H1 (cell line): ENCODE measurements at regions not wholly inside any gene's neighbourhood (a gene's known extent, or its start where the extent isn't known, plus 50 kb on each side); places are given as distances from the start of the nearest gene placed in this dataset.

Experiments used
- CTCF ChIA-PET: fragments of 300-600 bp; sonication (Branson Sonifier 250); formaldehyde crosslinking; loops from one replicate; lab custom pipeline; 2021; ENCODE audit not compliant: partially characterized antibody; lab: Charles Lee
- POLR2A ChIA-PET: fragments of 300-600 bp; sonication (Branson Sonifier 250); formaldehyde crosslinking; loops from one replicate; lab custom pipeline; 2021; ENCODE audit warnings: inconsistent platforms; ENCODE audit not compliant: partially characterized antibody; lab: Charles Lee
- DNase-seq, 2 experiments: peaks; one replicate each; pipeline versions ENCODE4 v3.0.0 to v3.0.0-alpha.2; 2010 to 2022; ENCODE audit warnings: low spot score in 2 of 2, low read depth in 1 of 2, mixed read lengths in 1 of 2
- FAIRE-seq: peaks from 2 replicates; lab custom pipeline; 2011; peaks lifted over from hg19 to GRCh38; lab: Jason Lieb, UNC
- H2AFZ ChIP-seq: 2 replicates; pipeline ENCODE4 v1.8.1; 2012; ENCODE audit warnings: low read length, inconsistent platforms
- H2AK5ac ChIP-seq: 2 replicates; pipeline ENCODE4 v1.6.1; 2013; ENCODE audit warnings: low read depth, low read length
- H2BK120ac ChIP-seq: replicated peaks from 2 replicates; pipeline ENCODE3; 2013; ENCODE audit warnings: low read depth, low read length, inconsistent platforms
- H2BK12ac ChIP-seq: 2 replicates; pipeline ENCODE4 v1.6.1; 2013; ENCODE audit warnings: low read depth, low read length
- H2BK15ac ChIP-seq: 2 replicates; pipeline ENCODE4 v1.6.1; 2013; ENCODE audit warnings: low read length
- H2BK20ac ChIP-seq: 2 replicates; pipeline ENCODE4 v1.6.1; 2013; ENCODE audit warnings: low read length
- H2BK5ac ChIP-seq: 2 replicates; pipeline ENCODE4 v1.6.1; 2013; ENCODE audit warnings: low read depth, low read length
- H3K14ac ChIP-seq: 2 replicates; pipeline ENCODE4 v1.6.1; 2013; ENCODE audit warnings: inconsistent platforms; ENCODE audit not compliant: insufficient read length
- H3K18ac ChIP-seq: 2 replicates; pipeline ENCODE4 v1.6.1; 2013; ENCODE audit warnings: low read length; ENCODE audit errors: extremely low read depth
- H3K23ac ChIP-seq: 2 replicates; pipeline ENCODE4 v1.6.1; 2013; ENCODE audit warnings: inconsistent platforms; ENCODE audit not compliant: insufficient read length
- H3K23me2 ChIP-seq: 2 replicates; pipeline ENCODE4 v1.6.1; 2013; ENCODE audit warnings: low read depth, low read length
- H3K27ac ChIP-seq: 2 replicates; pipeline ENCODE4 v1.6.1; 2011; ENCODE audit warnings: low read depth, low read length, inconsistent platforms
- H3K27me3 ChIP-seq, 4 experiments: replicated peaks in 1 of 4; 1 replicate in 1 of 4; 2 replicates in 3 of 4; pipeline versions ENCODE4 v1.6.1 to v1.8.1; 2011 to 2013; ENCODE audit warnings: low read length in 3 of 4, mild to moderate bottlenecking in 3 of 4, inconsistent platforms in 2 of 4, mixed read lengths in 2 of 4, moderate library complexity in 1 of 4; ENCODE audit not compliant: control insufficient read depth in 3 of 4, insufficient read depth in 3 of 4; ENCODE audit errors: extremely low read depth in 1 of 4
- H3K36me3 ChIP-seq, 4 experiments: 2 replicates each; pipeline versions ENCODE4 v1.6.1 to v1.8.1; 2011 to 2013; ENCODE audit warnings: mild to moderate bottlenecking in 4 of 4, low read length in 3 of 4, moderate library complexity in 2 of 4, control low read depth in 1 of 4, inconsistent platforms in 1 of 4; ENCODE audit not compliant: insufficient read depth in 4 of 4, control insufficient read depth in 2 of 4
- H3K4ac ChIP-seq: replicated peaks from 2 replicates; pipeline ENCODE3; 2013; ENCODE audit warnings: low read length, low read depth, mixed read lengths, inconsistent platforms; ENCODE audit not compliant: insufficient read length
- H3K4me1 ChIP-seq, 4 experiments: replicated peaks in 1 of 4; 1 replicate in 1 of 4; 2 replicates in 3 of 4; pipeline versions ENCODE4 v1.6.1 to v1.8.1; 2011 to 2013; ENCODE audit warnings: low read length in 3 of 4, inconsistent platforms in 2 of 4, mixed read lengths in 1 of 4; ENCODE audit not compliant: insufficient read depth in 4 of 4, control insufficient read depth in 3 of 4
- H3K4me2 ChIP-seq, 2 experiments: 2 replicates each; pipeline versions ENCODE4 v1.6.1 to v1.8.1; 2011 to 2013; ENCODE audit warnings: low read depth in 2 of 2, low read length in 2 of 2, control low read depth in 1 of 2, inconsistent platforms in 1 of 2, mild to moderate bottlenecking in 1 of 2; ENCODE audit not compliant: insufficient read depth in 1 of 2
- H3K4me3 ChIP-seq, 4 experiments: fragments of 200-600, 300-600 bp in 1 of 4; sonication (generic), shearing (Covaris generic), sonication (Bioruptor Twin) in 1 of 4; 2 replicates each; pipeline versions ENCODE4 v1.5.1 to v1.8.1; 2011 to 2016; ENCODE audit warnings: low read length in 4 of 4, low read depth in 3 of 4, control low read depth in 2 of 4, inconsistent platforms in 2 of 4, mild to moderate bottlenecking in 2 of 4, mixed read lengths in 1 of 4, moderate library complexity in 1 of 4; ENCODE audit not compliant: insufficient read depth in 2 of 4; ENCODE audit errors: extremely low read depth in 1 of 4
- H3K56ac ChIP-seq: replicated peaks from 2 replicates; pipeline ENCODE3; 2013; ENCODE audit warnings: low read depth, mild to moderate bottlenecking, mixed read lengths, low read length, inconsistent platforms; ENCODE audit not compliant: insufficient read length
- H3K79me1 ChIP-seq: 2 replicates; pipeline ENCODE4 v1.6.1; 2013; ENCODE audit warnings: low read depth, low read length, control low read depth
- H3K79me2 ChIP-seq, 2 experiments: 2 replicates each; pipeline versions ENCODE4 v1.6.1 to v1.8.1; 2012 to 2013; ENCODE audit warnings: low read length in 2 of 2, mild to moderate bottlenecking in 2 of 2, inconsistent platforms in 1 of 2; ENCODE audit not compliant: insufficient read depth in 2 of 2, control insufficient read depth in 1 of 2
- H3K9ac ChIP-seq, 4 experiments: replicated peaks in 1 of 4; 1 replicate in 1 of 4; 2 replicates in 3 of 4; pipeline versions ENCODE4 v1.6.1 to v1.8.1; 2011 to 2013; ENCODE audit warnings: low read depth in 3 of 4, low read length in 3 of 4, control low read depth in 2 of 4, mild to moderate bottlenecking in 2 of 4, moderate library complexity in 2 of 4, inconsistent platforms in 1 of 4; ENCODE audit errors: extremely low read depth in 1 of 4
- H3K9me3 ChIP-seq, 2 experiments: 2 replicates each; pipeline versions ENCODE4 v1.6.1 to v1.8.1; 2012 to 2013; ENCODE audit warnings: mild to moderate bottlenecking in 2 of 2, moderate library complexity in 2 of 2, control low read depth in 1 of 2, inconsistent platforms in 1 of 2, low read depth in 1 of 2, low read length in 1 of 2, mixed read lengths in 1 of 2; ENCODE audit not compliant: insufficient read depth in 2 of 2
- H4K20me1 ChIP-seq, 2 experiments: replicated peaks in 1 of 2; 2 replicates each; pipeline versions ENCODE3 to v1.8.1; 2011 to 2013; ENCODE audit warnings: inconsistent platforms in 2 of 2, low read length in 2 of 2, mild to moderate bottlenecking in 1 of 2; ENCODE audit not compliant: insufficient read depth in 2 of 2, control insufficient read depth in 1 of 2
- H4K5ac ChIP-seq: 2 replicates; pipeline ENCODE4 v1.6.1; 2013; ENCODE audit warnings: low read length, low read depth, mixed read lengths, inconsistent platforms; ENCODE audit not compliant: insufficient read length
- H4K8ac ChIP-seq: 2 replicates; pipeline ENCODE4 v1.8.0; 2013; ENCODE audit warnings: mild to moderate bottlenecking, moderate library complexity, low read length, inconsistent platforms; ENCODE audit not compliant: insufficient read depth; ENCODE audit errors: extremely low read depth
- H4K91ac ChIP-seq: replicated peaks from 2 replicates; pipeline ENCODE3; 2013; ENCODE audit warnings: low read length, mixed read lengths, inconsistent platforms; ENCODE audit not compliant: insufficient read length
- BCL11A ChIP-seq, 2 experiments: IDR thresholded peaks; one replicate each; pipeline ENCODE4 v1.6.1; 2011; ENCODE audit warnings: low read depth in 2 of 2, low read length in 2 of 2, mild to moderate bottlenecking in 2 of 2
- CHD2 ChIP-seq: IDR thresholded peaks from 2 replicates; pipeline ENCODE4 v1.6.1; 2012; ENCODE audit warnings: low read length, improper control_type of control experiment
- CTBP2 ChIP-seq: IDR thresholded peaks from 2 replicates; pipeline ENCODE4 v1.7.0; 2011; ENCODE audit warnings: borderline replicate concordance, mild to moderate bottlenecking, moderate library complexity, mixed read lengths, low read length; ENCODE audit not compliant: insufficient read depth, insufficient read length
- HDAC6 ChIP-seq: IDR thresholded peaks from one replicate; pipeline ENCODE4 v1.7.1; 2012; ENCODE audit warnings: low read depth, mild to moderate bottlenecking, inconsistent platforms, low read length, moderate library complexity
- JUND ChIP-seq: IDR thresholded peaks from 2 replicates; pipeline ENCODE4 v1.6.1; 2011; ENCODE audit warnings: mild to moderate bottlenecking, improper control_type of control experiment, low read length
- KDM4A ChIP-seq: IDR thresholded peaks from one replicate; pipeline ENCODE4 v1.7.1; 2012; ENCODE audit warnings: low read depth, mild to moderate bottlenecking, moderate library complexity, low read length, inconsistent platforms; ENCODE audit not compliant: severe bottlenecking
- NRF1 ChIP-seq: IDR thresholded peaks from 2 replicates; pipeline ENCODE4 v1.6.1; 2011; ENCODE audit warnings: mild to moderate bottlenecking, low read depth, low read length, improper control_type of control experiment
- RFX5 ChIP-seq: IDR thresholded peaks from 2 replicates; pipeline ENCODE4 v1.6.1; 2011; ENCODE audit warnings: low read depth, low read length, improper control_type of control experiment, borderline replicate concordance
- SRF ChIP-seq: IDR thresholded peaks from 2 replicates; pipeline ENCODE4 v1.6.1; 2011; ENCODE audit warnings: mild to moderate bottlenecking, low read depth, low read length, moderate library complexity
- TCF12 ChIP-seq: IDR thresholded peaks from 2 replicates; pipeline ENCODE4 v1.6.1; 2011; ENCODE audit warnings: low read depth, mild to moderate bottlenecking, low read length
- TEAD4 ChIP-seq: IDR thresholded peaks from 2 replicates; pipeline ENCODE4 v1.6.1; 2012; ENCODE audit warnings: low read depth, low read length, inconsistent platforms, mixed read lengths
- WGBS, 2 experiments: shearing (Covaris generic) in 1 of 2; methylation state at CpG; one replicate each; pipeline versions ENCODE4 v1.1.6 to v1.1.7; 2013 to 2015; ENCODE audit warnings: low lambda C conversion rate in 2 of 2, mixed read lengths in 2 of 2, inconsistent platforms in 1 of 2, low coverage in 1 of 2, missing lambda C conversion rate in 1 of 2; ENCODE audit not compliant: insufficient replicate concordance in 2 of 2, insufficient coverage in 1 of 2, insufficient read length in 1 of 2; ENCODE audit errors: extremely low coverage in 1 of 2, missing lambda C conversion rate in 1 of 2; 5-methylcytosine and 5-hydroxymethylcytosine counted together

DNA sequence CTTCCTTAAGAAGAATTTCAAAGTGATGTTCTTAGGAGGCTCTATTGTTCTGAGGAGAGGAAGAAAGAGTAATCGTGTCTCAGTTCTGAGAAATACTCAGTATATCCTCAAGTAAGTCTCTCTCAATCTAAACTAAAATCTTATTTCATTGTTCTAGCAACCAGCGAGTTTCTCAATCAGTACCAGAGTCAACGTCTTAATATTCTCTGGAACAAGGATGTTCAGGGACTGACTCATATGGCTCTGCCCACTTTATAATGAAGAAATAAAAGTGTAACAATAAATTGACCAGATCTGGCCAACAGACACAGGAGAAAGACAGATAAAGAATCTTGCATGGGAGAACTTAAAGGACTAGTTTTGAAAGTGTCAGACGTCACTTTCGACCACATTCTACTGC, 469.8 kb upstream of the FLRT2 start:
- H2BK120ac ChIP-seq, result no peak overlapping the region
- H2AFZ ChIP-seq, result no peak overlapping the region
- no peak overlapping the region for H2BK20ac ChIP-seq
- H3K36me3 ChIP-seq, result no peaks in the 10 kb centered on the region; a peak in 1 of 8 replicates
- no peak overlapping the region for H2BK5ac ChIP-seq
- TF ChIP-seq NRF1 (no peak), JUND (no peak), TCF12 (no peak), SRF (no peak), BCL11A (IDR thresholded peaks at IDR 0.05; ENCODE audit: low read depth in 2 of 2, low read length in 2 of 2) (no peak), RFX5 (no peak), HDAC6 (no peak), TEAD4 (no peak), CHD2 (no peak), KDM4A (no peak), CTBP2 (no peak)
- no peak overlapping the region for H2BK12ac ChIP-seq
- H3K79me1 ChIP-seq, result no peaks in the 10 kb centered on the region
- no peak overlapping the region for H3K18ac ChIP-seq
- H3K4ac ChIP-seq, result no peak overlapping the region
- no peaks in the 10 kb centered on the region for H3K79me2 ChIP-seq
- no peaks in the 10 kb centered on the region; a peak in 1 of 4 replicates for H3K9me3 ChIP-seq
- no peak overlapping the region for H4K8ac ChIP-seq
- H3K23me2 ChIP-seq, result no peaks in the 10 kb centered on the region
- no peak overlapping the region for H4K91ac ChIP-seq
- no peak overlapping the region for H2BK15ac ChIP-seq
- no peak overlapping the region for H3K23ac ChIP-seq
- DNase-seq (no peak), FAIRE-seq (no peak)
- no peak overlapping the region for H3K4me3 ChIP-seq
- H3K9ac ChIP-seq, result no peak overlapping the region
- H3K4me1 ChIP-seq, result no peaks in the 10 kb centered on the region
- no peak overlapping the region for H3K56ac ChIP-seq
- H4K20me1 ChIP-seq, result no peaks in the 10 kb centered on the region
- ChIA-PET CTCF (interaction anchor here (1.4 kb wide), 1 partner anchor 16 kb away, joined by 3 read pairs; no protein-coding TSS in a partner anchor), POLR2A (no interaction called here)
- no peak overlapping the region for H3K27ac ChIP-seq
- no peak overlapping the region for H2AK5ac ChIP-seq
- no peak overlapping the region for H3K14ac ChIP-seq
- WGBS, 2 experiments, result 96% methylated on average over 5 of the region's 5 CpGs; no CpG with 5 or more reads in 1 of the 2 experiments
- no peaks in the 10 kb centered on the region for H3K27me3 ChIP-seq
- H3K4me2 ChIP-seq, result no peak overlapping the region
- H4K5ac ChIP-seq, result no peak overlapping the region
